ENCODE measurements at regions not wholly inside any gene's neighbourhood (a gene's known extent, or its start where the extent isn't known, plus 50 kb on each side); places are given as distances from the start of the nearest gene placed in this dataset.

DNA sequence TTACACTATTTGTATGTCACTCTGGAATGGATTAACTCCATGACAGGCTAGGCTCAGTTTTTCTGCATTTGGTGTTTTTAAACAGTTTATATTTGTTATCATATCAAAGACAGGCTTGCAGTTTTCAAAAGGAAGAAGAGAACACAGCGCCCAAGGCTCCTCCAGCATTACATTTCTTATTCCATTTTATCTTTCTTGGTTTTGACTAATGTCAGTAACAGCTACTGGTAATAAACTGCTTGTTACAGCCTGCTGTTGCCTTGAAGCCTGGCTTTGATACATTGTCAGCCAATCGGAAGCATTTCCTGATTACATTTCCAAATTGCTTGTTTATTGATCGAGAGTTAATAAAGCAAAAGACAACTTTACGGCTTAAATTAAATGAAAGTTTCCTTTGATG is 166.0 kb upstream of the MDFIC start:
- POLR2A ChIA-PET = no interaction called here
- CTCF ChIA-PET = no interaction called here

DNA sequence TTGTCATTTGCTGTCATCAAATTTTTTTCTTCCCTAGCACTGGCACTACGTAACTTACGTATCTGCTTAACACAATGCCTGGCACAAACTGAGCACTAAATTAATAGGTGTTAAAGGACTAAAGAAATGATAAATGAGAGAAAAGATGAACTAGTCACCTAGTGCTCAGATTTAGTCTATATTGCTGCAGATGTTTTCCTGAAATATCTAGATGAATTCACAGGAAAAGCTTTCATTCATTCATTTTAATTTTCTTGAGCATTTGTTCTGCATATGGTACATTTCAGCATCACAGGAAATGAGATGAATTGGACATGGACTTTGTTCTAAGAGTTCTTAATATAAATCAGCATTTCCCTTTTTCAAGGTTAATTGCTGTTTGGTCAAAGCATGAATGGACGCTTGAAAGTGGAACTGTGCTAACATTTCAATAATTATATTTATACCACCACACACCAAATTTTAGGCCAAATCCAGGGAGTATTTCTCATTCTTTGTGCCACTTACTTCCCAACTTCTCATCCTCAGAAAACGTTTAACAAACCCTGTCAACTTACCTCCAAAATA is 163.2 kb upstream of the MDFIC start:
- ChIA-PET POLR2A (interaction anchor here (0.6 kb wide), 1 partner anchor 33 kb away, joined by 7 read pairs; no protein-coding TSS in a partner anchor), CTCF (no interaction called here)

DNA sequence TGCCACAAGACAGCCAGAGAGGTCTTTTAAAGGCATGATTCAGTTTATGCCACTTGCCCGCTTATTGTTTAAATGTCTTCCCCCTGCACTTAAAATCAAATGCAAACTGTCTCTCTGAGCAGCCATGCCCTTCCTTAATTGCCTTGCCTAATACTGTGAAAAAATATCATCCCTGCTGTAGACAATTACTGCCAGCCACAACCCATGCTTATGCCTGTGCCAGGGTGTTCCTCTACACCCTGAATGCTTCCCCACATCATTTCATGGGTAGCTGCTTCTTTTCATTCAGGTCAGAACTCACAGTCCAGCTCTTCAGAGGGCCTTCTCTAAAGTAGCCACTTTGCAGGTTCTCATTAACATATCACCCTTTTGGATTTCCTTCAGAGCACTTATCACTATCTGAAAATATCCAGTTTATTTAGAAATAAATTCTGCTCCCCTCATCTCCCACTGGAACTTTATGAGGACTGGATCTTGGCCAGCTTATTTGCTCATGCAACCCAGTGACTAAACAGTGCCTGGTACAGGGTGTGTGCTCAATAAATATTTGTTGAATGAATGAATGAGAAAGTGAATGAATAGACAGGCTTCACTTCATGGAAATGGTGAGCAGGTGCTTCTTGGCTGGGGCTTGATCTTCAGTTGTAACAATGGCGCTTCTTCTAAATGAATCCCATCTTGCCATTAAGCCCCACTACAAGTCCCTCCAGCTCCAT is 162.4 kb upstream of the MDFIC start:
- POLR2A ChIA-PET = interaction anchor here (0.6 kb wide), 1 partner anchor 33 kb away, joined by 7 read pairs; no protein-coding TSS in a partner anchor
- CTCF ChIA-PET = no interaction called here

DNA sequence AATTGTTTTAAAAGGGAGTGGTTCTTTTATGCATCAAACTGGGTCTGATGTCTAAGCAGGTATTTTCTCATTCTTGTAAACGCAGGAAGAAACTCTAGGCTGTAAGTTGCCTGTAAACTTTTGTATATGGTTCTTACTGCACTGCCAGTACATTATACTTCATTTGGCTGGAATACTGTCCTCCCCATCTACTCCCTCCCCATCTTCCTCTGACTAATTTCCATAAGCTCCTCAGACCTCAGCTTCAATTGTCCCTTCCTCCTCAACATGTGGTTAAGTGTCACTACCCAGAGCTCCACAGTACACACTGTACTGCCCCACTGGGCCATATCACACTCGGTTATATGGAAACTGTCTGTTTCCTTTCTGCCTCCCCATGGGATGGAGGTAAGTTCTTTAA is 161.4 kb upstream of the MDFIC start:
- ChIA-PET POLR2A (no interaction called here), CTCF (interaction anchor here (0.6 to 0.7 kb wide), 2 partner anchors 18 to 125 kb away, joined by 3 read pairs; no protein-coding TSS in a partner anchor)

- ChIA-PET CTCF (no interaction called here), POLR2A (no interaction called here)
Measured at GRCh38 chr7:114761973-114762372, 159.9 kb upstream of the MDFIC start.

DNA sequence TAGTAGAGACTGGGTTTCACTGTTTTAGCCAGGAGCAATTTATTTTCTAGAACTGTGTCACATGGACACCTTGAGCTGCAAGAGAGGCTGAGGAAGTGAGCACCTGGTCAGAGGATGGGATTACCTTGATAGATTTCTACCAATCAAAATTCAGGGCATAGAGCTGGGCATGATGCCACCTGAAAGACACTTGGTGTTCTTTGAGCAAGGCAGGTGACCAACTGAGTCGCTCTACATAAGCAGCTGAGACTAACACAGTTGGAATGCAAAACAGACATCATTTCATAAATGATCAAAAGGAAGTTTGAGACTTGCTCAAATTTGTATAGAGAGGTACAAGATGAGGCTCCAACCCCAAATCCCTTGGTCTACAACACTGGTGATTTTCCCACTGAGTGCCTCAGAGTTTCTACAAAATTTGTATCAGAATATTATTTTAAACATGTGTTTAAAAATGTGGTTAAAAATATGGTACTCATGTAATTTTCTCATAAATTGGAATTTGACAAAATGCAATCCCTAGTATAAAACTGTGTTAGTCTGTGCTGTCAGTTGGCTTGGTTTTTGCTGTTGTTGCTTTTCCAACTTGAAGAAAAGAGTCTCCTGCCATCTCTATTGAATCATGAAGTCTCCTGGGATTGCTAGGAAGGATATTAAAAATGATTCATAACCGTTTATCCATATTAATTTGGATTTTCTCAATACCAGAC is 156.4 kb upstream of the MDFIC start:
- POLR2A ChIA-PET = no interaction called here
- CTCF ChIA-PET = interaction anchor here (1.1 kb wide), 1 partner anchor 28 kb away, joined by 3 read pairs; no protein-coding TSS in a partner anchor

- ChIA-PET POLR2A (no interaction called here), CTCF (interaction anchor here (1.4 kb wide), 1 partner anchor 56 kb away, joined by 3 read pairs; no protein-coding TSS in a partner anchor)
Measured at GRCh38 chr7:114766041-114766356, 155.9 kb upstream of the MDFIC start.

- ChIA-PET POLR2A (no interaction called here), CTCF (no interaction called here)
Measured at GRCh38 chr7:114777288-114777687, 144.6 kb upstream of the MDFIC start.

DNA sequence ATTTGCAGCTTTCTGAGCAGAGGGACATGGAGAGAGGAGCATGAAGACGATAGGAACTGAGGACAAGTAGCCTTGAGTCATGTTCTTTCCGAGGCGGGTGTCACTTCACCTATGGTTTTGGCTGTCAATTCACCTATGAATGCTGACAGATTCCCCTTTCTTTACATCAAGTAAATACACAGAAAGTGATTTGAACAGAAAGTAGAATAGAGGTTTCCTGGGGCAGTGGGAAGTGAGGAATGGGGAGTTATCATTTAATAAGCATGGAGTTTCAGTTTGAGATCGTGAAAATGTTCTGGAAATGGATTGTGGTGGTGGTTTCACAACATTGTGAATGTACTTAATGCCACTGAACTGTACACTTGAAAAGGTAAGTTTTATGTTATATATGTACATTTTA is 138.4 kb upstream of the MDFIC start:
- ChIA-PET CTCF (no interaction called here), POLR2A (no interaction called here)

GRCh38 chr7:114784177-114784576 is 137.7 kb upstream of the MDFIC start:
- POLR2A ChIA-PET = no interaction called here

DNA sequence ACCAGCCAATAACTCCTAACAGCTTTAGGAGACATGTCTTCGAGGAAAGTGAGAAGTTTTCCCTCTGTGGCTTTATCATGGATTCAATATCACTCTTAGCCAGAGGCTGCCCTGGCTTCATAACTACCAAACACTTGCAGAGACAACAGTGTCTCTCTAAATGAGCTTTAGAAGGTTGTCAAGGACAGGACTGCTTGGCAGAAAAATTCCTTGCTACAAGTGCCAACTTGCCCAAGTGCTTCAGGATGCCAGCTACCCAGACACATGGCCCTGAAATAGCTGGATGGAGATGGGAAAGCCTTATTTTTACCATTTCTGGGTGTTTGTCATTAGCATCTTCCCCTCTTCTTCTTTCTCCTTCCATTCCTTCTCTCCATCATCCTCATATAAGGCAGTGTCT is 137.1 kb upstream of the MDFIC start:
- POLR2A ChIA-PET = no interaction called here

More at GRCh38 chr7:114784177-114784576, 137.7 kb upstream of the MDFIC start:
- CTCF ChIA-PET = no interaction called here

GRCh38 chr7:114785496-114785895 is 136.4 kb upstream of the MDFIC start:
- CTCF ChIA-PET = no interaction called here

More for the DNA sequence above, 137.1 kb upstream of the MDFIC start:
- CTCF ChIA-PET = no interaction called here

DNA sequence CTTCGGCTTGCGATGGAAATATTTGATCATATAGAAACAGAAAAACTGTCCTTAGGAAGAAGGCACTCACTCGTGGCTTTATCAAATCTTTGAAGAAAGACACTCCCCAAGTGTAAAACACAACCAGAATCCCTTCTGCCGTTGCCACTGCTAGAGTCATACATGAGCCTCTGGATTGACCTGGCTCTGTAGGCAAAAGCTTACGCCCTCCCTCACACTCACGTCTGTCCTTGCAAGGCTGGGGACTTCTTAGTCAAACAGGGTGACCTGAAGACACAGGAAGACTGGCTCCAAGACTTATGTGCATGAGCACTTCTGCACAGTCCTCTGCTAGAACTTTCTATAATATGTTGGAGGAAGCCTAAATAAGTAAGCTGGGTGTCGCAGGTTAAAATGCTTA is 135.4 kb upstream of the MDFIC start:
- ChIA-PET POLR2A (no interaction called here), CTCF (no interaction called here)

More at GRCh38 chr7:114785496-114785895, 136.4 kb upstream of the MDFIC start:
- POLR2A ChIA-PET = no interaction called here

GRCh38 chr7:114787556-114787955 is 134.3 kb upstream of the MDFIC start:
- POLR2A ChIA-PET = no interaction called here
- CTCF ChIA-PET = no interaction called here

- POLR2A ChIA-PET = no interaction called here
- CTCF ChIA-PET = no interaction called here
Measured at GRCh38 chr7:114788706-114789105, 133.2 kb upstream of the MDFIC start.

DNA sequence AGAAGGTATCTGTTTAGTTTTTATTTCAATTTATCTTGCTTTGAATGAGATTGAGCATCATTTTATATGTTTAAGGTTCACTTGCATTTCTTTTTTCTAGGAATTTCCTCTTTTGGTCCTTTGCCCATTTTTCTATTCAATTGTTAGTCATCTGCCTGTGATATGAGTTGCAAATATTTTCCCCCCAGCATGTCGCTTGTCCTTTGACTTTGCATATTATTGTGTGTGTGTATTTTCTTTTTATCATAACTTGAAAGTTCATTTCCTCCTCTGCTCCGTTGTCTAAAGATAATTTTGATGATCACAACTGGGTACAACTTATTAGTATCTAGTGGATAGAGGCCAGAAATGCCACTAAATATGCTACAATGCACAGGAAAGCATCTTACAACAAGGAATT is 132.7 kb upstream of the MDFIC start:
- CTCF ChIA-PET = no interaction called here
- POLR2A ChIA-PET = no interaction called here

DNA sequence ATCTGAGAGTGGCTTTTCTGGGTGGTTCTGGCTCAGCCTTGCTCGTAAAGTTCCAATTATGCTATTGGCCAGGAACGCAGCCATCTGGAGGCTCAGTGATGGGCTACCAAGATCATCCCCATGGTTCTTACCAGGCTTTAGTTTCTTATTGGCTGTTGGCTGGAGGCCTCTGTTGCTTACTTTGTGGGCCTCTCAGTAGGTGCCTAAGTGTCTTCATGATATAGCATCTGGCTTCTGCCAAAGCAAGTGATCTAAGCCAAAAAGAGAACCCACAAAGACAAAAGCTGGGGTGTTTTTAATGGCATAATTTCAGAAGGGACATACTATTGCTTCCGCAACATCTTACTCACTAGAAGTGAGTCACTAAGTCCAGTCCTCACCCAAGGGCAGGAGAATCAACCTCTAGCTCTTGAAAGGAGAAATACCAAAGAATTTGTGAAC is 132.0 kb upstream of the MDFIC start:
- ChIA-PET POLR2A (no interaction called here), CTCF (no interaction called here)

DNA sequence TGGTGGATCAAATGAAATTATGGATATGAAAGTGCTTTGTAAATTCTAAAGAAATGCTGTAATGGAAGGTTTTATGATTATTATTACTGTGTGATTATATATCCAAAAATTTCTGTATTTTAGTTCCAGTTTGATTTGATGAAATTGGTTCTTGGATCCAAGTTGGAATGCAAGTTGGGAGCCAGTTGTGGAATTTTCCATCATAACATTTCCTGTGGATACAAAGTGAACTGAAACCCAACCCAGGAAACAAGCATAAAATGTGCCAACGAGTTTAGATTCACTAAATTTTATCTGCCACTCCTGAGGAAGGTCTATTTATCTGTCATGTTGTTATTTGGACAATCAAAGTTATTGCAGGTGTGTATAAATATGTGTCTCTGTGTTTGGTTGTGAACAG is 131.4 kb upstream of the MDFIC start:
- POLR2A ChIA-PET = no interaction called here

DNA sequence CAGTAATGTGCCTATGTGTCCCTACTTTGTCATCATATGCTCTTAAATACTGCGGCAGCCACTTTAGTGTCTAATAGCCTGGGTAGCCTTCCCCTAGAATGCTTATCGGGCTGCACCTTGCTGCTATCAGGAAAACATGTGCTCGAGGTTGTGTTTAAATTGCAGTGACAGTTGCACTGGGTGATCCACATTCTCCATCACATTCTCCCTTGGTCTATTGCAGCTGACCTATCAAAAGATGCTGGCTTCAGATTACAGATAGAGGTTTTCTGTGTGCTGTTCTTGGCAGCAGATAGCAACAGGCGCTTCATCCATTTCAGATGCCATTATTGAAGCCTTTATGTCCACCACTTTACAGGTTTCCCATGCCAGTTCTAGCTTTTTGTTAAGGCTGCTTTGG is 130.1 kb upstream of the MDFIC start:
- ChIA-PET POLR2A (no interaction called here), CTCF (no interaction called here)

More for the DNA sequence above, 131.4 kb upstream of the MDFIC start:
- CTCF ChIA-PET = no interaction called here

DNA sequence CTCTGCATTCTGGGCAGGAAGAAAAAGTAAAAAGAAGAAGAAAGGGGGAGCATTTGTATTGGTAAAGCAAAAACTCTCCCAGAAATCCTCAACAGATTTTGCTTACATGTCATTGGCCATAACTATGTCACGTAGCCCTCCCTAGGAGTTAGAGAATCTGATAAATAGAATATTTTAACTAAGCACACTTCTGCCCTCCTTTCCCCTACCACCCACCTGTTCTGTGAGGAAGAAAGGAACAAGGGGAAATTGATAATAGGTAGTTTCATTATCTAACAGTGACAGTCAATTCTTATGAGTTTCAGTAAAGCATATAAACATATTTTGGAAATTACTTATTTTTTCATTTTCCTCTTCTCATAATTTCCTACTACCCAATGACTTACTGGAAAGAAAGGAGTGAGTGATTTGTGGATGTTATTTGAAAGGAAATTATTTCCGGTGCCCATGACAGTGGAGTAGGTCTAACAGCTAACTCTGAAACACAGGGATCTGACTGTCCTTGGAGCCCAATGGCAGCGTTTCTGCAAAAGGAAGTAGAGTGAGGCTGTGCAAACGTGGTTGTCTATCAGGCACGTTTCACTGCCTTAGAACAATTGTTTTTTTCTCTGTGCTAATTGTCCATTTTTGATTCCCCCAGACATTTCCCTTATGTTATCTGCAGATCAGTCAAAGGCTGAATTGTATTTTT is 128.6 kb upstream of the MDFIC start:
- ChIA-PET CTCF (no interaction called here), POLR2A (no interaction called here)

- POLR2A ChIA-PET = no interaction called here
- CTCF ChIA-PET = no interaction called here
Measured at GRCh38 chr7:114795475-114795874, 126.4 kb upstream of the MDFIC start.
